ENCODE measurements at regions not wholly inside any gene's neighbourhood (a gene's known extent, or its start where the extent isn't known, plus 50 kb on each side); places are given as distances from the start of the nearest gene placed in this dataset.
A peak's percentile ranks its signal among the peaks of the same experiment; 100 is the strongest.

DNA sequence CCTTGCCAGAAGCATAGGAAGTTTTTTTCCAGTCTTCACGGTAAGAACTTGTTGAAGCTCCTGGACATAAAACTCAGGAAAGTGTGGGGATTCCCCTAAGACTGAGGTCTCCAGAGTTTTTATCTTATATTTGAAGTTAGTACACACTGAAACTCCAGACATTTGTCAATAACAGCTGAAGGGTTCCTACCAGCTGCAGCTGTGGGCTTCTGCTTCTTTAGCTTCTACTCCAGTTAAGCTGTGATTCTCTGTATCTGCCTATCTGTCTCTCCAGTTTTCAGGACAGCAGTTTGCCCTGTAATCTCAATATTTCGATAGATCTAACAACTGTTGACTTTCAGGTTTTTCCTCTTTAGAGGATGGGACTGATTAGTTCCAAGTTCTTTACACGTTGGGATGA is 966.0 kb upstream of the SEMA6D start:
- no peak for DNase-seq

DNA sequence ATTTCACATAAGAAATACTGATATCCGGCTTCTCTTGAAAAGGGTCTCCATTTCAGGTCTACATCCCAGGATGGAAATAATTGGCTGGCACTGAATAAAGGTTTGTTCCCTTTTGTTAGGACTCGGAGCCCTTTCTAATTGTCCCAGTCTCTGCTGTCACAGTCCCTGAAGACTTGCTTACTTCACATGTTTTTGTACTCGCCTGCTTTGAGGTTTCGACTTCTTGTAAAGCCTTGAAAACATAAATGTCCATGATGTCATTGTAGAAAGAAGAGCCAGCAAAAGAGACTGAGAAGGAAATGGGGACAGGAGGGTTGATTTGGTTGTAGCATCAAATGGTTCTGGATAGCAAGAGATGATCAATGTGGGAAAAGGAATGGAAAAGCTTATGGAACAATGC is 963.4 kb upstream of the SEMA6D start:
- no peak for DNase-seq

DNA sequence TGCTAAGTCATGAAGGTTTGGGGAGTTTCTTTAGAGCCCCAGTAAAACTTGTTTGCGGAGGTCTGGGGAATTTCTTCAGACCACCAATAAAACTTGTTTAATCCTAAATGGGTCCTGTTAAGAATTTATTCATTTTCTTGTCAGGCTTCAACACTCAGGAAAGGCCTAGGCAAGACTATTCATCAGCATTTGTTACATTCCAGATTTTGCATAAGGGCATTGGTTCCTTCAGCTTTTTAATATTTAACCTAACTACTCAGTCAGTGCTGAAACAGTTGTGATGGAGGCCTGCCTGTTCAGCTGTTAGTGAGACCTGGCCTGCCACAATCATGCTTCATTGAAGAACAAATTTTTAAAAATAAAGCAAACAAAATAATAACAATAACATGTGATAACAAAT is 954.2 kb upstream of the SEMA6D start:
- no peak for DNase-seq

DNA sequence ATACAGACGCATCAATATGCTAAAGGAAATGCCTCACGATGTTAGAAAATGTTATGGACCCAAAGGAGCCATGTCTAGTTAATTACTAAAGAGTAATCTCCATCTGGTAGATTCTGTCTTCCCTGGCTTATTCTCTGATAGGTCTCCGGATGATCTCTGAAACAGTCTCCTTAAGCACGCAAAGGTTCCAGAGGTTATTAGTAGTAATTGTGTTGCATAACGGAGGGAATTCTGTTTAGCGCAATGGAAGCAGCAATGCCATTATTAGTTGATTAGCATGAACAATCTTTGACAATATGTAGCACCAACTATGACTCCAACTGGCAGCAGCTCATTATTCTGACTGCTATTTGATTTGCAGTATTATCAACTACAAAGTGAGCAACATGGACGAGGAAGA is 952.5 kb upstream of the SEMA6D start:
- no peak for DNase-seq

DNA sequence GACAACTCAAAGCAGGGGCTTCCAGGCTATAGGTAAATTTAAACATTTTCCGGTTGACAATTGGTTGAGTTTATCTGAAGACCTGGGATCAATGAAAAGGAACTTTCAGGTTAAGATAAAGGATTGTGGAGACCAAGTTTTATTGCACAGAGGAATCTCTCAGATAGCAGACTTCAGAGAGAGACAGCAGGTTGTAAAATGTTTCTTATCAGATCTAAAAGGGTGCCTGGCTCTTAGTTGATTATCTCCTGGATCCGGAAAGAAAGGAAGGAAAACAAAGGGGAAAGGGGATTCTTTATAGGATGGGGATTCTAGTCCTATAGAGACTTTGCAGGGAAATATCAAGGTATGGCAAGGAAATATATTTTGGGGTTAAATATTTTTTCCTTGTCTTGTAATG is 951.3 kb upstream of the SEMA6D start:
- no peak for DNase-seq

DNA sequence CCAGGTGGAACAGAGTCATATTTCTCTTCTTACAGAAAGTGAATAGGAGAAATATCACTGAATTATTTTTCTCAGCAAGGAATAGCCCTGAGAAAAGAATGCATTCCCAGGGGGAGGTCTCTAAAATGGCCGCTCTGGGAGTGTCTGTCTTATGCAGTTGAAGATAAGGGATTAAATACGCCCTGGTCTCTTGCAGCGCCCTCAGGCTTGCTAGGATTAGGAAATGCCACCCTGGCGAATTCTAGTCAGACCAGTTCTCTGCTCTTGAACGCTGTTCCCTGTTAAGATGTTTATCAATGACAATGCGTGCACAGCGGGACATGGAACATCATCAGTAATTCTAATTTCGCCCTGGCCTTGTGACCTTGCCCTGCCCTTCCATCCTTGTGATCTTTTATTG is 949.0 kb upstream of the SEMA6D start:
- no peak for DNase-seq

DNA sequence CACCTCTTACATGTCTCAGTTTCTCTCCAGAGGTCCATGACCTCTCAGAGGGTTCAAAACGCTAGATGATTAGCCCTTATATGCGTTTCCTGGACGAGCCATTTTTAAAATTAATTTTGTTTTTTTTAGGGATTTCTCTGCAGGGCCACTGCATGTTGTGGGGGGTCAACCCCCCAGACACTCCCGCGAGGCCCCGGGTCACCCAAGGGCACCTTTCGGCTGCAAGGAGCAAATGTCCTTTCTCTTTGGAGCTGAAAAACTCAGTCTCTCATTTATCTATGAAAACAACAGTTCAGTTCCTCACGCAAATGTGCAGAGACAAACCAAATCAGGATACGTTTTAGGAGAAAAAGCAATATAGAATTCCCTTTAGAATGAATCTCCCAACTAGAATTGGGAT is 944.3 kb upstream of the SEMA6D start:
- DNase-seq, result no peak

DNA sequence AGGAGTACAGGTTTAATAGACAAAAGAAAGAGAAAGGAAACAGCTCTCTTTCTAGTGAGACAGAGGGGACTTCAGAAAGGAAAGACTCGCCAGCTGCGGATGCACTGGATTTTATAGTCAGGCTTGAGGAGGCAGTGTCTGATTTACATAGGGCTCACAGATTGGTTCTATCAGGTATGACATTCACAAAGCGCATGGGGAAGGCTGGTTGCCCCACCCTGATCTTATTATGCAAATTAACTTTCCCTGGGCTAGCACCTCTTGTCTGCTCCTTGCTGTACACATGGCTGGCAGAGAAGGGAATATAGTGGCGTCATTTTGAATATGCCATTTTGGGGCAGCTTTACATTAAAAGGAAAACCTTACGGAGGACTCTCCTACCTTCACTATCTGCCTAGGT is 938.4 kb upstream of the SEMA6D start:
- no peak for DNase-seq

DNA sequence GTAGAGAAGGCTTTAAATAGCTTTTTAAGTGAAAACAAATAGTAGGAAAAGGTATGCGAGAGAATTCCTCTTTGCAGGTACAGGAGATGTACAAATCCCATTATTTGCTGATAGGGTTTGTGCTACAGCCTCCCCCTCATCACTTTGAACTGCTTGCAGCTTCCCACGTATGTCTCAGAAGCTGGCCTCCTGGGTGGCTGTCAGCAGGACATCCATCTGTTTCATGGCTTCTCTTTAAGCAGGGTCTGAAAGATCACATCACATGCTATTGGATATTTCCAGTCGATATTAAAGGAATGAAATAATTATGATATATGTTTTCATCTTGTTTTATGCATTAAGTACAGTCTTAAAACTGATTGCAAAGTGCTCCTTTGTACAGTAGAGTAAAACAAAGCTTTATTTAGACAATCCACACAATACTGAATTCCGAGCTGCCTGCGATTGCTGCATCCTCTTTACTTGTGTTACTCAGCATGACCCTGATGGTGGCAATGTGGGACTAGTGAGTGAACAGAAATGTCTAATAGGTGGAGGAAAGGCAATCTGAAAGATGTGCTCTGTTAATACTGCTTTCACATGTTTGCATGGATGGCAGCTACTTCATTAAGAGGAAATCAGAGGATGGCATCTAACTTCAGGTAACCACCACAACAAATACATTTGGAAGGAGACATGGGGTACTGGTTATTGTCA is 930.6 kb upstream of the SEMA6D start:
- DNase-seq, result peak; percentile 1 to 40

DNA sequence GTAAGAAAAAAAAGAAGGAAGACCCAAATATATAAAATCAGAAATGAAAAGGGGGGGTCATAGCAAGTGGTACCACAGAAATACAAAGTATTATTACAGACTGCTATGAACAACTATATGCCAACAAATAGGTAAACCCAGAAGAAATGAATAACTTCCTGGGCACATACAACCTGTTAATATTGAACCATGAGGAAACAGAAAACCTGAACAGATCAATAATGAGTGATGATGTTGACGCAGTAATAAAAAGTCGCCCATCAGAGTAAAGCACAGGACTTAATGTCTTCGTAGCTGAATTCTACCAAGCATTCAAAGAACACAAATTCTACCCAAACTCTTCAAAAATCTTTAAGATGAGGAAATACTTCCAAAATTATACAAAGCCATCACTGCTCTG is 921.6 kb upstream of the SEMA6D start:
- DNase-seq, result no peak

DNA sequence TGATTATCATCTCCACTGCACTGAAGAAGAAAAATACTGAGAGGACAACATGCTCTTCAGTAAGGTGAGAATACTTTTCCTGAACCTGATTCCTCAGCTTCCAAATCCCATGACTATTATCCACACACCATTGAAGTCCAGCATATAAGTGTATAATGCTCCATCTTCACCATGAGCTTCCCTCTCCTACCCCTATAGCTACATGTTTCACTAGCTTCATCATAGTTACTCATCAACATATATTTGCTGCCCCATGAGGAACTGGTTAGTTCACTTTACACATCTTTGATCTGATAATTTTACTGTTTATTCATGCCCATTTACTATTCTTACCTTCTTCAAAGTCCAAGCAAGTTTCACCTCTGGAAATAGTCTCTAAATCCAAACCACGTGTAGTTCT is 908.5 kb upstream of the SEMA6D start:
- no peak for DNase-seq

DNA sequence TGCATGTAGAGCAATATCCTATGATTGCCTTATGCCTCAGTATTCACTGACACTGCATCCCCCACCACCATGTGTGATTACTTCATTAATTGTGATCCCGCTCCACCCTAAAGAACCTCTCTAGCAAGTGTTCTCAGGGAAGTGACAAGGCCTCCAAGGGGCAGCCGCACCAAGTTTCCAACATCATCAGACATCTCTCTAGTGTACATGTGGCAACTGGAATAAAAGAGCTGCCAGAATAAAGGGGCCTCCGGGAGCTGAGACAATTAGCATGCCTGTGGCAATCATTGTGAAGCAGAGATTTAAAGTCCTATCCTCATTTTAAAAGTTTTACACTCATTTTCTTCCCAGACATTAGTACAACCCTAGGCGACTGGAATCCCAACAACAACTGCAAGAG is 902.1 kb upstream of the SEMA6D start:
- DNase-seq, result no peak

DNA sequence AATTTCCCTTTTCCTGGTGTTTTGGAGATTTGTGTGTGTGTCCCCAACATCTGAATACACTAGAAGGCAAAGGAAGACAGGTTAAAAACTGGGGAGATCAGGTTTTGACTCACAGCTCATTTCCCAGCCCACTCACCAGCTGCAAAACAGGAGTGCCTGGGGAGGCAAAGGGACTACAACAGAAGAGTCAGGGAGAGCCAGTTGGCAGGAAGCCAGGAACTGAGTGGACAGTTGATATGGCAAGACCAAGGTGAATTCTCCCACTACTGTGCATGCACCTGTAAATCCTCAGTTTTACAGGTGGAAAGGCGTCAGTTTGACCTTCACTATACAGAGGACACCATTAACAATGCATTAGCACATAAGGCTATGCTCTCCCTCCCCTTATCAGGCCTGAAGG is 901.5 kb upstream of the SEMA6D start:
- peak; percentile 23 to 42 for DNase-seq

DNA sequence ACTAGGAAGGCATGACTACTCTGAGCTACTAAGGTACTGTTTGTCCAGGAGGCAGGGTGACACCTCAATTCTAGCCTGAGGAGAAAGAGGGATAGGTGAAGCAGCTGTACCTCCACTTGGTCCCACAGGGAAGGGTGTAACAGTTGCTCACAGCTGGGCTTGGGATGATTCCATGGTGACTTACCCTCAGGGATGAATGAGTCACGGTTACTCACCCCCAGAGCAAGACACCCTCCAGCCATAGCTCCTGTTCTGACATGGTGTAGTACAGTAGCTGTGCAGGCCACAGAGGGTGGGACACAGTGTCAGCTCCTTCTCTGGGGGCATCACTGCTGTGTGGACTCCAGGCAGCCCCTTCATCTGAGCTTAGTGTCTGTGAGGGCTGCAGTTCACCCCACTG is 868.6 kb upstream of the SEMA6D start:
- DNase-seq, result no peak

DNA sequence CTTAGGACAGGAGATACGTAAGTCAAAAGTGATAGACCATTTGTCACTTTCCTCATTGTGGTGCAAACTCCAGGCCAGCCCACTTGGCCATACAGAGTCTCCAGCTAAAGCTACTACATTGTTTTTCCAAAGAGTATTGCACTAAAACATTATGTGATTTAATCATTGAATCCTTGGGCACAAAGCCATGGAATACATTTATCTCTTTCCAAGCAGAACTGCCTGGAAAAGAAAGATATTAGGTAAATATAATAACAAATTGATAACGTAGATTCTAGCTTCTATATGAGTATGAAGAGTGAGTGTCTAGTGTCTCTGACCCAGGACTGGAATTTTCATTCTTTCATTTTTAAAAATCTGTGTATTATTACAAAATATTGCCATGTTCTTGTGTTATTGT is 863.7 kb upstream of the SEMA6D start:
- DNase-seq, result no peak

DNA sequence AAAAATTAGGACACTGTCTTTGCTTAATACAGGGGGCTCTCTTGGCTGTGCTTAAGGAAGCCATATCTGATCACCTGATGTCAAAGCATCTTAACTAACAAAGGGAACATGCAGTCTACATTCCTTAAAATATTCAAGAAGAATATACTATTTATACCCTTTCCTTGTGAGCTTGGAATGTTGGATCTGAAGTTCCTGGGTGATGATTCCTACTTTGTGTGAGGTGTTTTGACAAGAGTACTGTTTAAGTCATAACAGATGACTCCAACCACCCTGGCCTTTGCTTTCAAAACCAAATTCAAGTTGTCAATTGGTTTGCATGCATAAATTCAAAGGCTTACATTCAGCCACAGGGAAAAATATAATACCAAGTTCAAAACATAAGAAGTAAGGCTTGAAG is 862.7 kb upstream of the SEMA6D start:
- no peak for DNase-seq

DNA sequence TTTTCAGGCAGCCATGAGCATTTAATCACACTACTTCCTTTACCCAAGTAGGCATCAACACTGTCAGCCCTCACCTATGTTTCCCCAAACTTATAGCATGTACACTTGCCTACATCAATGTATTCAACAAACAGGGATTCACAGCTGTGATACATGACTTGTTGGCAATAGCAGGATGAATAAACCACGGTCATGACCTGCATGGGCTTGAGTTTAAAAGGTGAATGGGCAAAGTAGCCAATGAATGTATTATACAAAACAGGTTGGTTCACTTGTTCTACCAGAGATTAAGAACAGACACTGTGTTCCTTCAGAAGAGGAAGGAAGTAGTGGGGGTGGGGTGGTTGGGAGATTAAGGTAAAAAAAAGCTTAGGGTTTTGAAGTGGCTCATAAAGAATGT is 861.9 kb upstream of the SEMA6D start:
- no peak for DNase-seq

DNA sequence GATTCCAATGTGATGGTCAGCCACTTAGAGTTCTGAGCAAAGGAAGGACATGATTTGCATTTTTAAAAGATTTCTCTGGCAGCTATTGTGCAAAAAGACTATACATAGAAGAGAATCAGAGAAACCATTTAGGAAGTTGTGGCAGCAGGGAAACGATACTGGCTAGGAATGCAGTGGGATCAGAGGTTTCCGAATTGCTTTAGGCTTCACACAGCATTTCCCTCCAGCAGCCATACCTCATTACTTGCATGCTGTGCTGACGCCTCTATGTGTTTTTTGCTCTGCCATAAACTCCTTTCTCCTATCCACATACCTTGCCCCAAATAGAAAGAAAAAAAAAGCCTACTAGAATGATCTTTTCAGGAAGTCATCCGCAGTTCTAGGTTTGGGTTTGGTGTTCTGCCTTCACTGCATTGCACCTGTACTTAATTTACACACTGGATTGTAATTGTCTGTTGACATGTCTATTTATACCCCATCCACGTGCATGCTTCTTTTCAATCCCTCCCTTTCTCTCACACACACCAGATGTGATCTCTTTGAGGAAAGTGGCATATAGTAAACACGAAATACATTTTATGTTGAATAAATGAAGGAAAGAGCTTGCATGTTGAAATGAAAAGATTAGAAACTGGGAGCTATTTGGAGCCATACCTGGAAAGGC is 860.3 kb upstream of the SEMA6D start:
- peak in 1 of 2 experiments; percentile 88 for DNase-seq

DNA sequence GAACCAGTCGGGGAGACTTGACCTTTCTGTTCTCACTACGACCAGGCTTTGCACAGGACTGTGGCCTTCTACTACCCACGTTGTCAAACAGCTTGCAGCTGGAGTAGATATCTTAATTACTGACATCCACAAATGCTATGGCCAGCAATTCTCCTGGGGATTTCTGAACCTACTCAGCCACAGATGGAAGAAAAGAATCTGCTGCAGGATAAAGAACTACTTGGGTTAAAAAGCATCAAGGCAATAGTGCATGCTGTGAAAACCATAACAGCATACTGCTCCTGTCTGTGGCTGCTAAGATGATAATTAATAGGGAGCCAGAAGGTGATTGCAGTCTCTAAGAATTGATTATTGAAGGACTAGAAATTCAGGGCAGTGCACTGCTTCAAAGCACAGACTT is 859.2 kb upstream of the SEMA6D start:
- peak in 1 of 2 experiments; percentile 29 for DNase-seq

DNA sequence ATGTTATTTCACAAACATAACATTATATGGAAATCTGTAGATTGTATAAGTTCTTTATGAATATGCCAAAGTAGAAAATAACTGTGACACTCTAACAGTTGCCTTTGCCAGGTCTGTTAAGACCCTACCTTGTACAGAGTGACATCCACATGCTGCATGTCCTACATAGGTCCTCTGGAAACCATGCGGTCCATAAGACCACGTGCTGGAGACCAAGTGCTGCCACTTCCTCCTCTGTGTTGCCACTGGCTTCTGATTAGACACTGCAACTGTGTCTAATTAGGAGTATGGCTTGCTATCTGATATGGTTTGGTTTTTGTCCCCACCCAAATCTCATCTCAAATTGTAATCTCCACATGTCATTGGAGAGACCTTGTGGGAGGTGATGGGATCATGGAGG is 855.5 kb upstream of the SEMA6D start:
- DNase-seq, result no peak

DNA sequence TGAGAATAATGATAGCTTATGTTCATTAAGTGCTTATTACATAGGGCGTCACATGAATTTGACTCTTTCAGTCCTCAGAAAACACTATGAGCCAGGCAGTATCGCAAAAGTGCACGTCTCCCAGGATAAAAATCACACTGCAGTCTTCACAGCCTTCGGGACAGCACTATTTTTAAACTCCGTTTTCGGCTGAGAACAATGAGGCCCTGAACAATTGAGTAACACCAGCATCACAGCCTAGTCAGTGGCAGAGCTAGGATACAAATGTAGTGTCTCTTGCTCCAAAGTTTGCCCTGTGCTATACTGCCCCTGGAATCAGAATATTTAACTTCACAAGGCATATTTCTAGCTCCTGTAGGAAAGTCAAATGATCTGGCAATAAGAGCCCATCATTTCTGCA is 852.1 kb upstream of the SEMA6D start:
- peak in 1 of 2 experiments; percentile 9 for DNase-seq

DNA sequence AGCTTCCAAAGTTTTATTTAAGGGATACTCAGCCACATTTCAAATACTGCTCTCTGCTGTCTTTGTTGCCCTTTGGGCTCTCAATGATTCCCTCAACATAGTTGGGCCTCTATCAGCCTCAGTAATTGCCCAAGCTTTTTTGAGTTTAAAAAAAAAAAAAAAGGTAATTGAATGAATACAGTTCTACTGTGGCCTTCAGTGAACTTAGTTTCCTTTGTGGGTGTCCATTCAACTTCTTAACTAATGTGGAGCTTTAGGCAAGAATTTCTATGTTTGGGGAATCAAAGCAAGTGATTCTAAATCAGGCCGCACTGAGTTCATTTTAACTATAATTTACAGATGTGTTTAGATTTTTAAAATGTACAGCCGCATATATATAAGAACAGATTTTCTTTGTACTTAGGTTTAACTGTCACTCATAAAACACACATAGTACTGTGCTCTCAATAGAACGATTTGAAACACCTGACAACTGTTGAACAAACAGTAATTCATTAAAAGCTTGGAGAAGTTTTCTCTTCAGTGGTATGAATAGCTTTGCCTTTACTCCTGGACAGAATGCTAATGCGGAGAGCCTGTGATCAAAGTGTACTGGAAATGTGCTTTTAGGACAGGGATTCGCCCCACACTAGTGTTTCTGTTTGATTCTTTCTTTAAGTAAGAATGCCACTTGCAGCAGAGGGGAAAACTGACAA is 844.9 kb upstream of the SEMA6D start:
- DNase-seq, result no peak

DNA sequence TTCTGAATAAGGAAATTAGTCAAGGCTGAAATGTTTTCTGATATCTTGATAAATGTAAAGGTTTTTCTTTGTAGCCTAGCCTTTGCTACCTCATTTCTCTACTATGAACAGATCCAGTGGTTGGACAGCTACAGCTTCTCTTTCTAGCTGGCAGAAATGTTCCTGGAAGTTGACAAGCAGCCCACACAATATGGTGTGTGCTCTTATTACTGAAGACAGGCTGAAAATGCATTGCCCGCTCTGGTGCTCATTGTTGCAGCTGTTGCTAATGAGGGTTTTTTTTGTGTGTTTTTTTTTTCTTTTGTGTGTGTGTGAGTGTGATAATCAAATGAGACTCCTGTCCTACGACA is 844.3 kb upstream of the SEMA6D start:
- peak in 1 of 2 experiments; percentile 10 for DNase-seq

DNA sequence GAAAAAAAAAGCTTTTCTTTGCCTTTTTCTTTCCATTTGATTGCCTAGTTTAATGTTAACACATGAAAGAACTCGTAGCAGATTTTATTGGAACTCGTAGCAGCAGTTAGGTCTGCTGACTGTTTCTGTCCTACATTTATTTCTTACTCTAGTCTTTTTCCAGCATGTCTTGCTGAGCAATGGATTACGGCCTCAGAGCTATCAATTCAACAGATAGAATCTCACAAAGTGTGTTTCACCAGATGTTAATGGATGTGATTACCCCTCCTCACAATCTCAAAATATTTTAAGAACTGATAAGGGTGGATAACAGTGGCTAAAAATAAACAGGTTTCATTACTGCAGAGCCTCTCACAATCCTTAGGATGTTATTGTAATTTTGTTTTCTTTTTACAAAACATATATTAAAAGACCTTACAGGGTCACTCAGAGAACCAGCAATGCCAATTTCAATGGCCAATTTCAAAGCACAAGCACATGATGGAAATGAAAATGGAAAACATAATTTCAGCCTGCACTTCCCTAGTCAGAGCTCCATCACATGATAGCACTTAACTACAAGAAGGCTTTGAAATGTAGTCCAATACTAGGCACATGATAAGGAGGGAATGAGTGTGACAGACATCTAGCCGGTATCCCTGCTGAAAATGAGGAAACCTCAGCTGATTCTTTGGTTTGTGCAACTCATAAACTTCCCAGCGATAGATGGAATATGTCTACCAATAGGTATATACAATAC is 838.1 kb upstream of the SEMA6D start:
- no peak for DNase-seq
